HG03520 (cell line): ENCODE measurements at regions not wholly inside any gene's neighbourhood (a gene's known extent, or its start where the extent isn't known, plus 50 kb on each side); places are given as distances from the start of the nearest gene placed in this dataset.

Source experiments
- ATAC-seq: cut with Tn5 transposase; IDR thresholded peaks from one replicate; pipeline ENCODE4 v1.9.1; 2021; ENCODE audit warnings: mild to moderate bottlenecking, moderate library complexity; ENCODE audit not compliant: unreplicated experiment

DNA sequence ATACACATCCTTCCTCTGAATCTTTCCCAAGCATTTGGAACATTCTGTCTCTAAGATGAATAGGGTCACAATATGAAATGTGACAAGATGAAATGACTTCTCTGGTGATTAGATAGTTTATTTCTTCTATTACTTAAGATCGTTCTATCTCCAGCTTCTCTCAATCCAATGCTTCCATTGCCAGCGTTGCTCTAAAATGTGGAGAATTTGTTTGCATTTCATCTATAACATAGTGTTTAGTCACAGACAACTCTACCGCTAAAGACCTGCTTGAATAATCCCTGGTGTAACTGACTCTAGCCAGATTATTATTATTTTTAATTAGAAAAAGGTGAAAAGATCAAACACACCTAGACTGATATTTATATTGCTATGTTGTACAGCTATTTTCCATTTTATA lies 184.7 kb upstream of the PRICKLE1 start:
- no peak for ATAC-seq

DNA sequence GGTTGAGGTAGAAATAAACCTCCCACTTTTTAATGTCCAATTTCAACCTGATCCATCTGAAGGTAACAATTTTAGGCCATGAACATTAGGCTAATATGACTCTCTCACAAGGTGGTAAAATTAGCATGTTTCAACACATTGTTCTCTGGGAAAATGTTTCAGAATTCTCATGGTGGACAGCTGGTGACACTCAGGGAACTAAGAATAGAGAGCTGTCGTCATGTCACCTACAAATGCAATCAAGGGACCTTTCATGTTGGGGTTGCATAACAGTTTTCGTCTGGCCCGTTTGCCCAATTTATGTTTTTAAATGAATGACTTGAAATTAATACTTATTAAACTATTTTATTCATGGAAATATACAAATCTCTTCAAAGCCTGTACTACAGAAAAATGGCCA lies 180.7 kb upstream of the PRICKLE1 start:
- no peak for ATAC-seq

DNA sequence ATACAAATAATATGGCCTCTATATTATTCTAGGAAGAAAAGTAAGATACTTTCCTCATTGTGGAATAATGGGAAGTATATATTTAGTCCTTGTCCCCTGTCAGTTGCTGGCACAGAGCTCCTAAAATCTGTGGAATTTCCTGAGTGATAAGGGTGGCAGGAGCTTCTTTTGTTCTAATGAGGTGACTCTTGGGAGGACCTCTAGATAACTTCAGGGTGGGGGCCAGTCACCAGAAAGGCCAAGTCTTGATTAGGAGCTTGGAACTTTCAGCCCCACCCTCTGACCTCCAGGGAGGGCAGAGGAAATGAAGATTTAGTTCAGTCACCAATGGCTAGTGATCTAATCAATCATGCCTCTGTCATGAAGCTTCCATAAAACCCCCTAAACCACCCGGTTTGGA lies 179.9 kb upstream of the PRICKLE1 start:
- no peak for ATAC-seq

DNA sequence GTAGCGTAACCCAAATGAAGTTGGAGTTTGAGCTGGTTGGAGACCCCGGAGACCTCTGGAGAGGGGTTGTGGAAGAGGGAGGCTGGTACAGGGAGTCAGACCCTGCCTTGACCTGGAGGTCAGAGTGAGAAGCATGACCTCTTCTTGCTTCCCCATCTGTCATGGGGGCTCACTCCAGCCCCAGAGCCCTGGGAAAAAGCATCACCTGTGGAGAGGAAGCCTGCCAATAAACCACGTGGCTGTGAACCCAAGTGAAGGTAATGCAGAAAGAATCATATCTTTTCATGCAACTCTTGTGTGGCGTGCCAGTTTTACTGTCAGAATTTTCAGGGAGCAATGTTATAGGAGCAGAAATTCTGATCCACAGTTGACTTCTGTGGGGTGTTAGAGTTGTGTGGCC lies 178.5 kb upstream of the PRICKLE1 start:
- no peak for ATAC-seq

DNA sequence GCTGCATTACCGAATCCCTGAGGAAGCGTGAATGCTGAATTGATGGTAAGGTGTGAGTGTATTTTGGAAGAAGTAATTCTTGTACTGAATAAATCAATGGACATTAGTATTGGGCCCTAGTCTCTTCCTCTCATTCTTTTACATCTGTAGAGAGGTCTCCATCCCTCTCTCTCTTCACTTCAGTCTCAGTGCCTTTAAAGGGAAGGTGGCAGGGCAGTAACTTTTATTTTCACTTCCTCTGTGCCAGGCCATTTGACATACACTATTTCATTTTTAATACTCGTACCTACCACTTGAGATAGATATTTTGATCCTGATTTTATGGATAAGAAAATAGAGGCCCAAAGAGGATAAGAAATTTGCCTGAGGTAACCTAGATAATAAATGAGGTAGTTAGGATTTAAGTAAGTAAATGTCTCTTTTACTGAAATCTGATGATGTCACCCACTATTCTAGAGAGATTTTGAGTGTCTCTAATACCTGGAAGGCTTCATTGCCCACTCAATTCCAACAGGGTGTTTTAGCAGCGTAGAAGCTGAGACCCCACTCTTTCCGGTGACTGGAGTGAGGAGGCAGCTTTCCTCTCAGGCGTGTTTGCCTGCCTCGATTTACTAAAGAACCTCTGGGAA lies 177.9 kb upstream of the PRICKLE1 start:
- ATAC-seq: no peak

DNA sequence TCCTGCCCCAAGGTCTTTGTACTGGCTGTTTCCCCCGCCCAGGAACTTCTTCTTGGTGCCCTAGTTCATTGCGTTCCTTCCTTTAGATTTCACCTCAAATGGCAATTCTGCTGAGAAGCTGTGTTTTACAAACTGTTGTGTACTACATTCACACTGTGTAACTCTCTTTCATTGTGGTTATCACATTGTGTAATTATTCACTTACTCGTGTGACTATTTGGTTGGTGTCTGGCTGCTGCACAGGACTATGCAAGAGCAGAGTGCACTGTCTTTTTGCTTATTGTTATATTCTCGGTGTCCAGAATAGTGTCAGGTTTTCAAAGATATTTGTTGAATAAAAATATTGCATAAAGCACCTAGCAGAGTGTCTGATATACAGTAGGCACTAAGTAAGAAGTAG lies 177.2 kb upstream of the PRICKLE1 start:
- no peak for ATAC-seq

DNA sequence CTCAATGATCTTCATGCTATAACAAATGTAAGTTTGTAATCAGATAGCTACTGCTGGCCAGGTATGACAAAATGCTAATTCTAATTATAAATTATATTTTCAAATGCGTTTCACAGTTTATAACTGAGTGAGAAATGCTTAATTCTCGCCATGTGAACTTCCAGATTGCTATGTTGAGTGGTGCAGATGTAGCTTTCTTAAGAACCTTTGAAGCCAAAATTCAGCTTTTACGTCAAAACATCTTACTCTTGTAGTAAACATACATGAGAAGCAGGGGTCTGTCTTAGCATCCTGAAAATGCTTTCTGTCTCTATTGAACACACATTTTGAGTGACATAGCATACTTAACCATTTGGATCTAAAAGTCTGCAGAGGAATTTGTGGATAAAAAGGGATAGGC lies 176.5 kb upstream of the PRICKLE1 start:
- no peak for ATAC-seq

DNA sequence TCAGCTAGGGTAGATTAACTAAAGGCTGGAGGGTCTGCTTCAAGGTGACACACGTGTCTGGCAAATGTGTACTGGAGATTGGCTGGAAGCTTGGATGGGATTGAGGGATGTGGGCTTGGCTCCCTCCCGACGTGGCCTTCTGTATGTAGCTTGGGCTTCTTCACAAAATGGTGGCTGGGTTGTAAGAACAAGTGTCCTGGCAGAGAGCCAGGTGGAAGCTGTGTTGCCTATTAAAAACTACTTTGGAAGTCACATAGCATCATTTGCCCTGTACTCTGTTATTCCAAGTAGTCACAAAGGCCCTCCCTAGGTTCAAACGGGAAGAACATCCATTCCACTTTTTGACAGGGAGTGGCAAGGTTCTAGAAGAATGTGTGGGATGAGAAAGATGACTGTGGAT lies 174.1 kb upstream of the PRICKLE1 start:
- ATAC-seq: no peak

DNA sequence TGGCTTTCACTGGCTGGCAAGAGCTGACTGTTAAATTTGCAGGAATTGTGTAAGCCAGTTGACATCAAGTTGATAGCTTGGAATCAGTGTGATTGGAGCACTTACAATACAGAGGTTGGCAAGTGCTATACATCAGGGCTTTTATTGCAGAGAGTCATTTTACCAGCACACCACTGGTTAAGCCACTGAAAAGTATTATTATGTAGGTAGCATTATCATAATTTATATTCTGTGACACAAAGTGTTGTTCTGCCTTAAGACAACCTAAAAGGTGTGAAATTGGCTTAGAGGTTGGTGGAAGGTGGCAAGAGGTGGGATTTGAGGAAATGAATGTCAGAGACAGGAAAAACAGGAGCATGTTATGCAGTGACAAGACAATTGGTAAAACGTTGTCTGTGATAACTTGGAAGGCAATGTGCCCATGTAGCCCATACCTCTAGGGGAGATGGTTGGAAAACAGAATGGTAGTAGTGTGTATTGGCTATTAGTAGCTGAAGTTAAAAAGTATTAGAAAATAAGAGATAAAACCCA lies 172.9 kb upstream of the PRICKLE1 start:
- ATAC-seq: no peak

DNA sequence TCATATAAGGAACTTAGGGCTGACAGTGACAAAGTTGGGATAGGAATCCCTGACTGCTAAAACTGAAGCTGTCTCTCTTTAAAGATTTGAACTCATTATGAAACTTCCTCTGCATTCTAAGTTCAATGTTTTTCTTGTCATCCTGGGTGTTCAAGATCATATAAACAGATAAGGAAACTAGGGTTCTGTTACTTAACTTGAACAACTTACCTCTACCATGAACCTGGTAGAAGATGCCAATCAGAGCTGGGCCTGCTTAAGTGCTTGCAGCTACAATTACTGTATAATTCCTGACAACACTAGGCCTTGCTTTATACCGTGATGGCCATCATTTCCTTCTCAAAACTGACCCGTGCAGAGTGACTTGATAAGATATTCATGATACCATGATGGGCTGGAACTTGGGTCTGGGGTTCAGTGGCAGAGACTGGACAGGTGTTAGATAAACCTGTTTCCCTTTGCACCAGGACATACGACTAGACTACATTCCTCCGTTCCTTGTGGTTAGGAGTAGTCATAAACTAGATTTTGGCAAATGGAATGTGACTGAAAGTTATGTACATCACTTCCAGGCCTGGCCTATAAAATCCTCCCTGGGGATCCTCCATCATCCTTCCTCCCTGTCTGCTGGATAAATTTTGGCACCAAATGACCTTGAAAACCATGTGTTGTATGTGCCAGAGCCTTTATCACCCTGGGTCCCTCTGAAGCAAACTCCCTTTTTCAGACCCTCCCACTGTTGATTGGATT lies 172.2 kb upstream of the PRICKLE1 start:
- ATAC-seq: no peak

DNA sequence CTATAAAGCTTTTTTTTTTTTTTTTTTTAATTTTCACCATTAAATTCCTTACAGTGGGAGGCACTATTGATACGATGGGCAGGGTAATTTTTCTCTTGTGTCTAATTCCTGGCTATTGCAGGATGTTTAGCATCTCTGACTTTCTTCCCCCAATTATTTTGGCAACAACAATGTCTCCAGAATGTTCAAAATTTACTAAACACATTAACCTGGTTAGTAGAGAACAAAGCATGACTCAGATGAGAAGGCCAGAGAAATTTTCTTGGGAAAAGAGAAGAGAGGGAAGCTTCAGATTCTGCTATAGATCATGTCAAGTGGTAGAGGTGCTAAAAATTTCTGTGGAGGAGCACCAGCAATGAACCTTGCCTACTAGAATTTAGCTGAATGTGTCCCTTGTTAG lies 171.5 kb upstream of the PRICKLE1 start:
- no peak for ATAC-seq

DNA sequence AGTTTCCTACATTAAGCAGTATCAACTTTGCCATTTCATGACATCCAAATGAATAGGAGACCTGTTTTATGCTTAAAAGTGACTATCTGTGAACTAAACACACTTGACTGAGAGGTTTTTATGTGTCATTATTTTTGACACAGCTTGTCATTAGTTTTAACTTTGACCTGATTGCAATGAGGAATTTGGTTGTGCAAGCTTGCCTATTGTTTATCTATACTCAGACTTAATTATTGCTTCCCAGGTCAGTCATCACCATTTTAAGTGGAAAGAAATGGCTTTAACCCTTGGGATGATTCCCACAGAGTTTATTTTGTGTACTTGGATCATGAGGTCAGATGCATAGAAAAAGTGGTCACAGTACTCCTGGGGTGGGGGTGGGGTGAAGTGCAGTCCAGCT lies 171.0 kb upstream of the PRICKLE1 start:
- no peak for ATAC-seq

DNA sequence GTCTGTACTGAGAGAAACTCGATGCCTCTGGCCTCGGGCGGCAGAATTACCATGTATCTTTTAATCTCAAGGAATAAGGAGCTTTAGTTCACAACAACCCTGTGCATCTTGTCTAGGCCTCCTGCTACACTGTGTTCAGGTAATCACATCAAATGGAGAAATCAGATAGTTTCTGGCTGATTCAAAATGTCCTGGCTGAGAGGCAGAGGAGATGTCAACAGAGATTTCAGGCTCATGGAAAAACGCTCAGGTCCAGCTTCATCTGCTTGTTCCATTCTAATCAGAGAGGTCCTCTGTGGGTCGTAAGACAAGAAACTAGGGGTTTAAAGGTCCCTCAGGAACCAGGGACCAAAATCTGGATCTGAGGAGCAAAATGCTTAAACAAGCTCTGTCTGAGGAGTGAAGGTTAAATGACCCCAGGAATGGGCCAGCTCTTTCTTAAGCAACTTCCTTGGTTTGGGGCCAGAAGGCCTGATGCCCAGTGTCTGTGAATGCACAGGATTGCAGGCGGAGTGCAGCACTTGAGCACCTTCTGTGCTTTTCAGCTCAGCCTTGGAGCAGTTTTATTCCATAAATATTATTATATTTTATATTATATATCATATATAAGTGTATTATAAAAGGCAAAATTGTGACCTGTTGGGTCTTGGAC lies 170.2 kb upstream of the PRICKLE1 start:
- ATAC-seq: no peak

DNA sequence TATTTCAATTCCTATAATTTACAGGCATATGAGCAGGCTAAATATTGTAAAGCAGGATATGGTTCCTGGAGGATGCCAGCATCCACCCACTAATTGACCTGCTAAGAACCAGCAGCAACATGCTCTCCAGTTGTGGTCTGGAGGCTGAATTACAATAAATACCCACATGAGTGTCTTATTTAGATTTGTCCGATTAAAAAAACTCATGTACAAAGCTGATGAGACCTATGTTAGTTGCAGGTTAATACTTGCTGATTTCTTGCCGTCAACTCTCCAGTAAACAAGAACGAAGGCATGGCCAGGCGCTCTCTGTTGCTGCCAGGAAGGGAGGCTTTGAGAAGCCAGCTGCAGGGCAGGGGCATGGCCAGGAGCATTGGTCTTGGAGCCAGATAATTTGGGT lies 169.3 kb upstream of the PRICKLE1 start:
- ATAC-seq: no peak

DNA sequence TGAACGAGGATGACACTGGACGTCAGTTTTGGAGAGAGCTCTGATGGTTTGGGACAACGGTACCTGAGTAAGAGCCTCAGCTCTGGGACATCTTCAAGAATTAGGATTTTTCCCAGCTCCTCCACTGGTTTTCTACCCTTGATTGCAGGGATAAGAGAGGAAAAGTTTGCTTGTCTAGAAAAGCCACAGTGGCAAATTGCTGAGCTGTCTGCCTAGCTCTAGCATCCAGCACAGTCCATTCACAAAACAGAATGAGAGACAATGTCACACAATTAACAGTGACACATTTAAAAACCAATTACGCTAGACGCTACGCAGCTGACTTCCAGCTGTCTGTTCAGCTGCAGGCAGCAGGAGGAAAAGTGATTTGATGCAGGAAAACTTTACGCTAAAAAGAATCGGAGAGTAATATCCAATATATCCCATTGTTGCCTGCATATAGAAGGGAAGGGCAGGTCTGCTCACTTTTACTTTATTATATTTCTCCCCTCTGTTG lies 168.1 kb upstream of the PRICKLE1 start:
- ATAC-seq: no peak

DNA sequence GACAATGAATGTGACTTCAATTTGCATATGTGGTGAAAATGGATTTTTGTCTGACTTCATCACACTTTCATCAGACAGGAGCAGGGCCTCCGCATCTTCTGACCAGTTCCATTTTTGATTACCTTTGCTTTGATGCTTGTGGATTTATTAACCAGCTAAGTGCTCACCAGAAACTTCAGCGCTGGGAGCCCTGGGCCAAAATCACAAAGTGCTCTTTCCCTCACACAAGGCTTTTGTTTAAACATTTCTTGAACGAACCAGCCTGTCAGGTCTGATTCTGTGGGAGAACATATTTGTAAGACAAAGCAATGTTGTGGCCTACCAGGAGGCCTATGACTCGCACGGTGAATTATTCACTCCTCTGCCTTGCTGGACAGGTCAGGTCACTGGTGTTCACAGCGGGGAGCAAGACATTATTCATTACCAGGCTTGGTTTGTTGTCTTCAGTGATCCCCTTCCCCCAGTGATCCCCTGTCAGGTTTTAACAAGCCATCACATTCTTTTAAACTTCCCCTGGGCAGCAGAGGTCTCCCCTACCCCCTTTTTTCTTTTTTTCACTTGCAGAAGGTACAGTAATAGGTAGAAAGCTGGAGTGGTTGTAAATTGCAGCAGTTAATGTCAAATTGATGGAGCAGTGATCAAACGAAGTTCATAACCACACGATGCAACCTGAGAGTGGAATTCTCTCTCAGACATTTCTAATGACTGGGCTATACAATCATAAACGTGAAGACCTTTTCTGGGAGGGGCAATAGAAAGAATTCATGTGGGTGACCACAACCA lies 167.5 kb upstream of the PRICKLE1 start:
- ATAC-seq: no peak

DNA sequence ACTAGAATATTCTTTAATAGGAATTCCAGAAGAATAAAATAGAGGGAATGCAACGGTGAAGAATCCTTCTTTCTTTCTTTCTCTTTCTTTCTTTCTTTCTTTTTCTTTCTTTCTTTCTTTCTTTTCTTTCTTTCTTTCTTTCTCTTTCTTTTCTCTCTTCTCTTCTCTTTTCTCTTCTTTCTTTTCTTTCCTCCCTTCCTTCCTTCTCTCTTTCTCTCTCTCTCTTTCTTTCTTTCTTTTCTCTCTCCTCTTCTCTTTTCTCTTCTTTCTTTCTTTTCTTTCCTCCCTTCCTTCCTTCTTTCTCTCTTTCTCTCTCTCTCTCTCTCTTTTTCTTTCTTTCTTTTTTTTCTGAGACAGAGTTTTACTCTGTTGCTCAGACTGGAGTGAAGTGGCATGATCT lies 160.8 kb upstream of the PRICKLE1 start:
- no peak for ATAC-seq

DNA sequence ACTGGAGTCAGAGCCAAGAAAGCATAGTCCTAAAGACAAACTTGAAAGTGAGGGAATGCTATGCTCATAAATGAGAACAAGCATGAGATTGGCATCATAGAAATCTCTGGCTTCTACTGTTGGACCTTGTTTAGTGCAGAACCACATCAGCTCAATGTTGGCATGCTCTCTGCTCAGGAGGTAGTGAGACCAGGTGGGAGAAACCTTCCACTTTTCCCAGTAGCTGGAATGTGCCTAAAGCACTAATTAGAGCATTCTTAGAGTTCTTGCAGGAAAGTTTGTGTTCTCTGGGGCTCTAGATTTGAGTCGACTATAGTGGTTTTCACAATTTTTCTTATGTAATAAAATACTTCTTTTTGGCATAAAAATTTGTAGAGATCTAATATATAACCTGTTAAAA lies 159.7 kb upstream of the PRICKLE1 start:
- no peak for ATAC-seq

DNA sequence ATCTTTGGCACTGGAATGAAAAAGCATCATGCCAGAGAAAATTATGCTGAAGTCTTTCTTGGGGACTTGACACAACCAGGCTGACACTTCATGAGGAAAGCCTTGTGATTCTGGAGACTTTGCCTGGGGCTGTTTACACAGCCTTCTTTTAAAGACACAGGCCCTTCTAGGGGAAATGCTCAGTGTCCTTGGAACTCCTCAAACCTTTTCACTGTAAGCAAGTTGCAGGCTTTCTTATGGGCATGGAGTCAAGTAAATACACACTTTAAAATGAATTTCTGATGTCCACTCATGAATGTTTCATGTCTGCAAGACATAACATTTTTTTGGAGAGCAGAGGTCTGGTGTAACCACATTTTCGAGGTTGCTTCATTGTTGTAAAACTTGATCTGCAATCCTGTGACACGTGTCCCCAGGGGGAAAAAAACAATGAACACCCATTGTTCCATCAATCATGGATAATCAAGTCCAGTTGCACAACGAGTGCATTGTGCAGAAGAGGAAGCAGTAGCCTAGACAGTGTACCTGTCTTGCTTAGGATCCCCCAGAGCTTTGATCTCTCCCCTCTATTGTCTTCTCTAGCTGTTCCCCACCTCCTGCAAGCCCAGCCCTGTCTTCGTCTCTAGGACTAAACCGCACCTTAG lies 155.1 kb upstream of the PRICKLE1 start:
- ATAC-seq: no peak

DNA sequence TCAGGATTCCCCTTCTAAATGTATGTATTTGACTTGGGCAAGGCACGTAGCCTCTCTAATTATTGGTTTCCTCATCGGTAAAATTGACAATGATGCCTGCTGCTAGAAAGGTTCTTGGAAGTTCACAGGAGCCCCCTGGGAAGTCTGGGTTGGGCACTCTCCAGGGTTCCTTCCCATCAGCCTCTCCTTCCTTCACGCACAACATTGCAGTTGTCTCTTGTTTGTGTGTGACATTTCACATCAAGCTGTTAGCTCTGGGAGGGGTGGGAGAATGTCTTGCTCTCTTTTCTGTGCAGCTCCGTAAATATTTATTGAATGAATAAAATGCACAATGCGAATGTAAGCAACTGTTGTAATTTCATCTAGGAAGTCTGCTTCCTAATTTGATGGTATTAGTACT lies 153.2 kb upstream of the PRICKLE1 start:
- ATAC-seq: no peak
